H1 (cell line): ENCODE measurements at regions not wholly inside any gene's neighbourhood (a gene's known extent, or its start where the extent isn't known, plus 50 kb on each side); places are given as distances from the start of the nearest gene placed in this dataset.

Experiments used
- CTCF ChIA-PET: fragments of 300-600 bp; sonication (Branson Sonifier 250); formaldehyde crosslinking; loops from one replicate; lab custom pipeline; 2021; ENCODE audit not compliant: partially characterized antibody; lab: Charles Lee
- POLR2A ChIA-PET: fragments of 300-600 bp; sonication (Branson Sonifier 250); formaldehyde crosslinking; loops from one replicate; lab custom pipeline; 2021; ENCODE audit warnings: inconsistent platforms; ENCODE audit not compliant: partially characterized antibody; lab: Charles Lee
- DNase-seq, 2 experiments: peaks; one replicate each; pipeline versions ENCODE4 v3.0.0 to v3.0.0-alpha.2; 2010 to 2022; ENCODE audit warnings: low spot score in 2 of 2, low read depth in 1 of 2, mixed read lengths in 1 of 2
- FAIRE-seq: peaks from 2 replicates; lab custom pipeline; 2011; peaks lifted over from hg19 to GRCh38; lab: Jason Lieb, UNC
- H2AFZ ChIP-seq: 2 replicates; pipeline ENCODE4 v1.8.1; 2012; ENCODE audit warnings: low read length, inconsistent platforms
- H2AK5ac ChIP-seq: 2 replicates; pipeline ENCODE4 v1.6.1; 2013; ENCODE audit warnings: low read depth, low read length
- H2BK120ac ChIP-seq: replicated peaks from 2 replicates; pipeline ENCODE3; 2013; ENCODE audit warnings: low read depth, low read length, inconsistent platforms
- H2BK12ac ChIP-seq: 2 replicates; pipeline ENCODE4 v1.6.1; 2013; ENCODE audit warnings: low read depth, low read length
- H2BK15ac ChIP-seq: 2 replicates; pipeline ENCODE4 v1.6.1; 2013; ENCODE audit warnings: low read length
- H2BK20ac ChIP-seq: 2 replicates; pipeline ENCODE4 v1.6.1; 2013; ENCODE audit warnings: low read length
- H2BK5ac ChIP-seq: 2 replicates; pipeline ENCODE4 v1.6.1; 2013; ENCODE audit warnings: low read depth, low read length
- H3K14ac ChIP-seq: 2 replicates; pipeline ENCODE4 v1.6.1; 2013; ENCODE audit warnings: inconsistent platforms; ENCODE audit not compliant: insufficient read length
- H3K18ac ChIP-seq: 2 replicates; pipeline ENCODE4 v1.6.1; 2013; ENCODE audit warnings: low read length; ENCODE audit errors: extremely low read depth
- H3K23ac ChIP-seq: 2 replicates; pipeline ENCODE4 v1.6.1; 2013; ENCODE audit warnings: inconsistent platforms; ENCODE audit not compliant: insufficient read length
- H3K23me2 ChIP-seq: 2 replicates; pipeline ENCODE4 v1.6.1; 2013; ENCODE audit warnings: low read depth, low read length
- H3K27ac ChIP-seq: 2 replicates; pipeline ENCODE4 v1.6.1; 2011; ENCODE audit warnings: low read depth, low read length, inconsistent platforms
- H3K27me3 ChIP-seq, 4 experiments: replicated peaks in 1 of 4; 1 replicate in 1 of 4; 2 replicates in 3 of 4; pipeline versions ENCODE4 v1.6.1 to v1.8.1; 2011 to 2013; ENCODE audit warnings: low read length in 3 of 4, mild to moderate bottlenecking in 3 of 4, inconsistent platforms in 2 of 4, mixed read lengths in 2 of 4, moderate library complexity in 1 of 4; ENCODE audit not compliant: control insufficient read depth in 3 of 4, insufficient read depth in 3 of 4; ENCODE audit errors: extremely low read depth in 1 of 4
- H3K36me3 ChIP-seq, 4 experiments: 2 replicates each; pipeline versions ENCODE4 v1.6.1 to v1.8.1; 2011 to 2013; ENCODE audit warnings: mild to moderate bottlenecking in 4 of 4, low read length in 3 of 4, moderate library complexity in 2 of 4, control low read depth in 1 of 4, inconsistent platforms in 1 of 4; ENCODE audit not compliant: insufficient read depth in 4 of 4, control insufficient read depth in 2 of 4
- H3K4ac ChIP-seq: replicated peaks from 2 replicates; pipeline ENCODE3; 2013; ENCODE audit warnings: low read length, low read depth, mixed read lengths, inconsistent platforms; ENCODE audit not compliant: insufficient read length
- H3K4me1 ChIP-seq, 4 experiments: replicated peaks in 1 of 4; 1 replicate in 1 of 4; 2 replicates in 3 of 4; pipeline versions ENCODE4 v1.6.1 to v1.8.1; 2011 to 2013; ENCODE audit warnings: low read length in 3 of 4, inconsistent platforms in 2 of 4, mixed read lengths in 1 of 4; ENCODE audit not compliant: insufficient read depth in 4 of 4, control insufficient read depth in 3 of 4
- H3K4me2 ChIP-seq, 2 experiments: 2 replicates each; pipeline versions ENCODE4 v1.6.1 to v1.8.1; 2011 to 2013; ENCODE audit warnings: low read depth in 2 of 2, low read length in 2 of 2, control low read depth in 1 of 2, inconsistent platforms in 1 of 2, mild to moderate bottlenecking in 1 of 2; ENCODE audit not compliant: insufficient read depth in 1 of 2
- H3K4me3 ChIP-seq, 4 experiments: fragments of 200-600, 300-600 bp in 1 of 4; sonication (generic), shearing (Covaris generic), sonication (Bioruptor Twin) in 1 of 4; 2 replicates each; pipeline versions ENCODE4 v1.5.1 to v1.8.1; 2011 to 2016; ENCODE audit warnings: low read length in 4 of 4, low read depth in 3 of 4, control low read depth in 2 of 4, inconsistent platforms in 2 of 4, mild to moderate bottlenecking in 2 of 4, mixed read lengths in 1 of 4, moderate library complexity in 1 of 4; ENCODE audit not compliant: insufficient read depth in 2 of 4; ENCODE audit errors: extremely low read depth in 1 of 4
- H3K56ac ChIP-seq: replicated peaks from 2 replicates; pipeline ENCODE3; 2013; ENCODE audit warnings: low read depth, mild to moderate bottlenecking, mixed read lengths, low read length, inconsistent platforms; ENCODE audit not compliant: insufficient read length
- H3K79me1 ChIP-seq: 2 replicates; pipeline ENCODE4 v1.6.1; 2013; ENCODE audit warnings: low read depth, low read length, control low read depth
- H3K79me2 ChIP-seq, 2 experiments: 2 replicates each; pipeline versions ENCODE4 v1.6.1 to v1.8.1; 2012 to 2013; ENCODE audit warnings: low read length in 2 of 2, mild to moderate bottlenecking in 2 of 2, inconsistent platforms in 1 of 2; ENCODE audit not compliant: insufficient read depth in 2 of 2, control insufficient read depth in 1 of 2
- H3K9ac ChIP-seq, 4 experiments: replicated peaks in 1 of 4; 1 replicate in 1 of 4; 2 replicates in 3 of 4; pipeline versions ENCODE4 v1.6.1 to v1.8.1; 2011 to 2013; ENCODE audit warnings: low read depth in 3 of 4, low read length in 3 of 4, control low read depth in 2 of 4, mild to moderate bottlenecking in 2 of 4, moderate library complexity in 2 of 4, inconsistent platforms in 1 of 4; ENCODE audit errors: extremely low read depth in 1 of 4
- H3K9me3 ChIP-seq, 2 experiments: 2 replicates each; pipeline versions ENCODE4 v1.6.1 to v1.8.1; 2012 to 2013; ENCODE audit warnings: mild to moderate bottlenecking in 2 of 2, moderate library complexity in 2 of 2, control low read depth in 1 of 2, inconsistent platforms in 1 of 2, low read depth in 1 of 2, low read length in 1 of 2, mixed read lengths in 1 of 2; ENCODE audit not compliant: insufficient read depth in 2 of 2
- H4K20me1 ChIP-seq, 2 experiments: replicated peaks in 1 of 2; 2 replicates each; pipeline versions ENCODE3 to v1.8.1; 2011 to 2013; ENCODE audit warnings: inconsistent platforms in 2 of 2, low read length in 2 of 2, mild to moderate bottlenecking in 1 of 2; ENCODE audit not compliant: insufficient read depth in 2 of 2, control insufficient read depth in 1 of 2
- H4K5ac ChIP-seq: 2 replicates; pipeline ENCODE4 v1.6.1; 2013; ENCODE audit warnings: low read length, low read depth, mixed read lengths, inconsistent platforms; ENCODE audit not compliant: insufficient read length
- H4K8ac ChIP-seq: 2 replicates; pipeline ENCODE4 v1.8.0; 2013; ENCODE audit warnings: mild to moderate bottlenecking, moderate library complexity, low read length, inconsistent platforms; ENCODE audit not compliant: insufficient read depth; ENCODE audit errors: extremely low read depth
- H4K91ac ChIP-seq: replicated peaks from 2 replicates; pipeline ENCODE3; 2013; ENCODE audit warnings: low read length, mixed read lengths, inconsistent platforms; ENCODE audit not compliant: insufficient read length
- CEBPB ChIP-seq: IDR thresholded peaks from 2 replicates; pipeline ENCODE4 v1.6.1; 2012; ENCODE audit warnings: low read depth, low read length
- CHD2 ChIP-seq: IDR thresholded peaks from 2 replicates; pipeline ENCODE4 v1.6.1; 2012; ENCODE audit warnings: low read length, improper control_type of control experiment
- HDAC6 ChIP-seq: IDR thresholded peaks from one replicate; pipeline ENCODE4 v1.7.1; 2012; ENCODE audit warnings: low read depth, mild to moderate bottlenecking, inconsistent platforms, low read length, moderate library complexity
- RBBP5 ChIP-seq: IDR thresholded peaks from 2 replicates; pipeline ENCODE4 v1.7.1; 2012; ENCODE audit warnings: low read depth, mild to moderate bottlenecking, inconsistent platforms, low read length, moderate library complexity, borderline replicate concordance
- RFX5 ChIP-seq: IDR thresholded peaks from 2 replicates; pipeline ENCODE4 v1.6.1; 2011; ENCODE audit warnings: low read depth, low read length, improper control_type of control experiment, borderline replicate concordance
- SAP30 ChIP-seq: fragments of 300-600 bp; sonication (generic); IDR thresholded peaks from 2 replicates; pipeline ENCODE4 v1.7.1; 2012; ENCODE audit warnings: low read length, moderate library complexity, mild to moderate bottlenecking, inconsistent platforms; ENCODE audit not compliant: insufficient read depth, insufficient replicate concordance
- SP2 ChIP-seq: IDR thresholded peaks from 2 replicates; pipeline ENCODE4 v1.6.1; 2012; ENCODE audit warnings: mild to moderate bottlenecking, low read length, inconsistent platforms
- WGBS, 2 experiments: shearing (Covaris generic) in 1 of 2; methylation state at CpG; one replicate each; pipeline versions ENCODE4 v1.1.6 to v1.1.7; 2013 to 2015; ENCODE audit warnings: low lambda C conversion rate in 2 of 2, mixed read lengths in 2 of 2, inconsistent platforms in 1 of 2, low coverage in 1 of 2, missing lambda C conversion rate in 1 of 2; ENCODE audit not compliant: insufficient replicate concordance in 2 of 2, insufficient coverage in 1 of 2, insufficient read length in 1 of 2; ENCODE audit errors: extremely low coverage in 1 of 2, missing lambda C conversion rate in 1 of 2; 5-methylcytosine and 5-hydroxymethylcytosine counted together
- TF ChIP-seq, protein P1 (sequence below): IDR thresholded peaks from 2 replicates; pipeline ENCODE4 v1.6.1; 2012; ENCODE audit warnings: inconsistent platforms
- TF ChIP-seq, protein P2 (sequence below): IDR thresholded peaks from 2 replicates; pipeline ENCODE4 v1.6.1; 2012; ENCODE audit warnings: low read length, inconsistent platforms
- TF ChIP-seq, protein P3 (sequence below): IDR thresholded peaks from 2 replicates; pipeline ENCODE4 v1.6.1; 2011; ENCODE audit warnings: low read length, improper control_type of control experiment

DNA sequence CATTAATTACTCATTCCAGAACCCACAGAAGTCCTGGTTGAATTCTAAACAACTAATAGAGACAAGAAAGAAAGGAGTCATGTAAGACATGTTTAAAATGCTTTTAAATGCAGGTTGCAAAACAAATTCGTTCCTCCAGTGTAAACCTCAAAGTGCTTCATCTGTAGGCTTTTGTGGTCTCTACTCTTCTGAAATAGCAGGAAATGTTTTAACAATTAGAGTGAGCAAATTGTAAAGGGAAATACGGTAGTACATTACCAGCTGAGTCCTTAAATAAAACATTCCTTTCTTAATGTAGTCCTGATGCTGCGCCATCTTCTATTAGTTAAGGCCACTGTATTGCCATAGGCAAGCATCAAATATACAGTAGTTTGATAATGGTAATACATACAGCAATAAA lies 1934.2 kb upstream of the SEL1L start:
- no peak overlapping the region for H2BK20ac ChIP-seq
- no peak overlapping the region for H2AFZ ChIP-seq
- no peak overlapping the region for H2BK120ac ChIP-seq
- no peak overlapping the region for H2BK12ac ChIP-seq
- H3K36me3 ChIP-seq, result no peaks in the 10 kb centered on the region
- no peaks in the 10 kb centered on the region for H3K27me3 ChIP-seq
- no peak overlapping the region for H3K27ac ChIP-seq
- no peak overlapping the region for H3K14ac ChIP-seq
- H3K4ac ChIP-seq, result no peak overlapping the region
- no peaks in the 10 kb centered on the region for H3K79me1 ChIP-seq
- no peak overlapping the region for H3K18ac ChIP-seq
- H3K4me3 ChIP-seq, result no peak overlapping the region
- H2BK5ac ChIP-seq, result no peak overlapping the region
- H3K23ac ChIP-seq, result no peak overlapping the region
- 78% methylated on average over 3 of the region's 3 CpGs; no CpG with 5 or more reads in 1 of the 2 experiments for WGBS, 2 experiments
- H3K4me2 ChIP-seq, result no peak overlapping the region
- no peaks in the 10 kb centered on the region for H4K20me1 ChIP-seq
- H4K5ac ChIP-seq, result no peak overlapping the region
- no peak overlapping the region for H4K8ac ChIP-seq
- H3K56ac ChIP-seq, result no peak overlapping the region
- H2AK5ac ChIP-seq, result no peak overlapping the region
- H3K9me3 ChIP-seq, result no peaks in the 10 kb centered on the region
- DNase-seq (no peak), FAIRE-seq (peak; percentile 60)
- H4K91ac ChIP-seq, result no peak overlapping the region
- H3K79me2 ChIP-seq, result no peaks in the 10 kb centered on the region
- no peak overlapping the region for H3K9ac ChIP-seq
- CTCF ChIA-PET, result interaction anchor here (0.6 to 0.7 kb wide), 2 partner anchors 13 to 144 kb away, joined by 3 to 5 read pairs; no protein-coding TSS in a partner anchor
- H3K23me2 ChIP-seq, result no peaks in the 10 kb centered on the region
- POLR2A ChIA-PET, result no interaction called here
- H2BK15ac ChIP-seq, result no peak overlapping the region
- no peaks in the 10 kb centered on the region for H3K4me1 ChIP-seq
- TF ChIP-seq HDAC6 (no peak), CHD2 (no peak), SP2 (no peak), CEBPB (no peak), RFX5 (no peak), SAP30 (no peak), RBBP5 (no peak)
- TF ChIP-seq, protein P1, sequence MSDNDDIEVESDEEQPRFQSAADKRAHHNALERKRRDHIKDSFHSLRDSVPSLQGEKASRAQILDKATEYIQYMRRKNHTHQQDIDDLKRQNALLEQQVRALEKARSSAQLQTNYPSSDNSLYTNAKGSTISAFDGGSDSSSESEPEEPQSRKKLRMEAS, result no peak
- TF ChIP-seq, protein P2, sequence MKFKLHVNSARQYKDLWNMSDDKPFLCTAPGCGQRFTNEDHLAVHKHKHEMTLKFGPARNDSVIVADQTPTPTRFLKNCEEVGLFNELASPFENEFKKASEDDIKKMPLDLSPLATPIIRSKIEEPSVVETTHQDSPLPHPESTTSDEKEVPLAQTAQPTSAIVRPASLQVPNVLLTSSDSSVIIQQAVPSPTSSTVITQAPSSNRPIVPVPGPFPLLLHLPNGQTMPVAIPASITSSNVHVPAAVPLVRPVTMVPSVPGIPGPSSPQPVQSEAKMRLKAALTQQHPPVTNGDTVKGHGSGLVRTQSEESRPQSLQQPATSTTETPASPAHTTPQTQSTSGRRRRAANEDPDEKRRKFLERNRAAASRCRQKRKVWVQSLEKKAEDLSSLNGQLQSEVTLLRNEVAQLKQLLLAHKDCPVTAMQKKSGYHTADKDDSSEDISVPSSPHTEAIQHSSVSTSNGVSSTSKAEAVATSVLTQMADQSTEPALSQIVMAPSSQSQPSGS, result no peak
- TF ChIP-seq, protein P3, sequence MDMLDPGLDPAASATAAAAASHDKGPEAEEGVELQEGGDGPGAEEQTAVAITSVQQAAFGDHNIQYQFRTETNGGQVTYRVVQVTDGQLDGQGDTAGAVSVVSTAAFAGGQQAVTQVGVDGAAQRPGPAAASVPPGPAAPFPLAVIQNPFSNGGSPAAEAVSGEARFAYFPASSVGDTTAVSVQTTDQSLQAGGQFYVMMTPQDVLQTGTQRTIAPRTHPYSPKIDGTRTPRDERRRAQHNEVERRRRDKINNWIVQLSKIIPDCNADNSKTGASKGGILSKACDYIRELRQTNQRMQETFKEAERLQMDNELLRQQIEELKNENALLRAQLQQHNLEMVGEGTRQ, result no peak
